ENCODE measurements at regions not wholly inside any gene's neighbourhood (a gene's known extent, or its start where the extent isn't known, plus 50 kb on each side); places are given as distances from the start of the nearest gene placed in this dataset.

DNA sequence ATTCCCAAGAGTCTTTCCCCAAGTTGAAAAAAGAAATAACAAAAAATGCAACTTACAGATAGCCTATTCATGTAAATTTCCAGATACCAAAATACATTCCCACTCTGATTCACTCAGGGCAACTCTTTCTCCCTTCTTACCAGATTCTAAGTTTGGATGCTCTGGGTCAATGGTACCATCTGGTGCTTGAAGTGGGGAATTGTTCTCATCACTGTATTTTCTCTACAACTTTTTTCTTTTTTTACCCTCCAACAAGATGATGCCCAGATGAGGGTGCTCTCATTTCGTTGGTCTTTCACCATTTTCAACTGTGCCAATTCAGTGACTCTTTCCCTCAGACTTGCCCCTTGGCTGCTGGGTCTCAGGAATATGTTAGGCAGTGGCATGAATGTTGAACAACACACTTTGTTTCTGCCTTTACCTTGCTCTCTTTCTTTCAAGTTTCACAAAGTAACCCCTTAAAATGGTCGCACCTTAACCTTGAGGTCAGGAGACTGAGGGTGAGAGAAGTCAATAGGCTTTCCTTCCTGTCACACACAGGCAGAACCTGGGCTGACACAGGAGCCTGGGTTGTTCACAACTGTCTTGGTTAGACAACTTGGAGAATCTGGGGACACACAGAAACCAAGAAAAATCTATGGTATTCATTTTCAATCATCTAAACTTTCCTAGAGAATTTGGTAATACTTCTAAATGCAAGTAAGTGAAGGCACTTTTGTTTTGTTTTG is 330.7 kb upstream of the SLCO3A1 start:
- H3K27me3 ChIP-seq (ENCODE audit: control insufficient read depth, insufficient read depth), result no peaks in the 10 kb centered on the region
- DNase-seq (no peak), ATAC-seq (peak in 1 of 2 donors; percentile 55)
- intact Hi-C loops (cut with DNase I), result loop anchor here (5.0 kb wide), 2 partner anchors 215 to 220 kb away; no protein-coding TSS in a partner anchor
- WGBS, result 55% methylated on average over 2 of the region's 2 CpGs
- no peaks in the 10 kb centered on the region for H3K9me3 ChIP-seq (ENCODE audit: control insufficient read depth, low read length)
- no peak overlapping the region for H3K4me3 ChIP-seq (ENCODE audit: low read length)
- no peaks in the 10 kb centered on the region for H3K4me1 ChIP-seq (ENCODE audit: control insufficient read depth, insufficient read depth, low read length)
- no peak overlapping the region for H3K27ac ChIP-seq (ENCODE audit: low read length)

DNA sequence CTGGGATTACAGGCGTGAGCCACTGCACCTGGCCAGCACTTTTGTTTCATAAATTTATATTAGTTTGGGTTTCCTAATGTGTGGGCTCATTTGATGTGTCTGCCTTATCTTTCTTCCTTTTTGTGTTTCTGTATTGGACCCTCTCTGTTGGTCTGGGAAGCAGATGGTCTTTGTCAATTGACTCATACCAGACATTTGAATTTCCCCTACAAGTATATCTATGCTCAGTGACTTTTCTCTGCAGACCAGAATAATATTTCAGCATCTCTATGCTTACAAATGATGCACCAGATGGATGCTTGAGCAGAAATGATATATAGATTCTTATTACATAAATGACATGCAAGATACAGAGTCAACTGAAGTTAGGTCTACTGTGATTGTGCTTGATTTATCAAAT is 329.9 kb upstream of the SLCO3A1 start:
- ATAC-seq (no peak), DNase-seq (no peak)
- Histone ChIP-seq H3K9me3 (ENCODE audit: control insufficient read depth, low read length) (no peaks in the 10 kb centered on the region), H3K4me1 (ENCODE audit: control insufficient read depth, insufficient read depth, low read length) (no peaks in the 10 kb centered on the region), H3K27ac (ENCODE audit: low read length) (no peak overlapping the region), H3K4me3 (ENCODE audit: low read length) (no peak overlapping the region), H3K27me3 (ENCODE audit: control insufficient read depth, insufficient read depth) (no peaks in the 10 kb centered on the region)
- intact Hi-C loops (cut with DNase I), result loop anchor here (5.0 kb wide), 2 partner anchors 216 to 221 kb away; no protein-coding TSS in a partner anchor
- WGBS, result 84% methylated on average over 1 of the region's 1 CpG

DNA sequence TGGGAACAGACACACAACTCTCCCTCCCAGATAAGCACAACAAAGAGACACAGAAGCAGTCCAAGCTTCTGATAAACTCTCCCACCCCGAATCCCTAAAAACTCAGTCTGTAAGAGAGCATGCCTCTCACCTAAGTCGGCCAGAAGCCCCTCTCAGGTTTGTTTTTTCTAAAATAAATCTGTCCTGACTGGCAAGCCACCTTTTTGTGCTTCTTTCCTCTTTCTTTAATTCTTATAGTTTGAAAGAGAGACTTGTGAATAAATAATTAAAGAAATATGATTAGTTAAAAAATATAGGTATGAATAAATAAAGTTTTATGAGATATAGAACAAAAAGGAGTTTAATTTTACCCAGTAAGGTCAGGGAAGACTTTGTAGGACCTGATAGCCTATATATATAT is 329.0 kb upstream of the SLCO3A1 start:
- 67% methylated on average over 2 of the region's 2 CpGs for WGBS
- H3K27ac ChIP-seq (ENCODE audit: low read length), result no peak overlapping the region
- H3K9me3 ChIP-seq (ENCODE audit: control insufficient read depth, low read length), result no peaks in the 10 kb centered on the region
- intact Hi-C loops (cut with DNase I), result loop anchor here (5.0 kb wide), 2 partner anchors 217 to 222 kb away; no protein-coding TSS in a partner anchor
- H3K4me3 ChIP-seq (ENCODE audit: low read length), result no peak overlapping the region
- ATAC-seq, result no peak
- no peaks in the 10 kb centered on the region for H3K27me3 ChIP-seq (ENCODE audit: control insufficient read depth, insufficient read depth)
- no peak for DNase-seq
- H3K4me1 ChIP-seq (ENCODE audit: control insufficient read depth, insufficient read depth, low read length), result no peaks in the 10 kb centered on the region

DNA sequence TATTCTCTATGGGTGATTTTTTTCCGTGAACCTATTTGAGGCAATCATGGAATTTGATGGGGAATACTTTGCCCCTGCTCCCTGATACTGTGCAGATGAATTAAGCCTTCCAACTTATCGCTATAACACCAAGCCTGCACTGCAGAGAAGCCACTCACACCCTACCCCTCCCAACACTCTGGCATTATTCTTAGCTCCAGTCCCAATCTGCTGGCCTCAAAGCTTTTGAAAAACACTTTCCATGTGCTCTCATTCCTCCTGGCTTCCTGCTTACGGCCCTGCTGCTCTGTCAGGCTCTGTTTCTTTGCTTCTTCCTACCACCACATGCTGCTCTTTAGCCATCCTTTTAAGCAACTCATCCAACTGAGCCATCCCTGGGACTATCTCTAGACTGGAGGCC is 327.8 kb upstream of the SLCO3A1 start:
- intact Hi-C loops (cut with DNase I), result no loop called here
- peak overlapping the region; percentile 82 for H3K27ac ChIP-seq (ENCODE audit: low read length)

DNA sequence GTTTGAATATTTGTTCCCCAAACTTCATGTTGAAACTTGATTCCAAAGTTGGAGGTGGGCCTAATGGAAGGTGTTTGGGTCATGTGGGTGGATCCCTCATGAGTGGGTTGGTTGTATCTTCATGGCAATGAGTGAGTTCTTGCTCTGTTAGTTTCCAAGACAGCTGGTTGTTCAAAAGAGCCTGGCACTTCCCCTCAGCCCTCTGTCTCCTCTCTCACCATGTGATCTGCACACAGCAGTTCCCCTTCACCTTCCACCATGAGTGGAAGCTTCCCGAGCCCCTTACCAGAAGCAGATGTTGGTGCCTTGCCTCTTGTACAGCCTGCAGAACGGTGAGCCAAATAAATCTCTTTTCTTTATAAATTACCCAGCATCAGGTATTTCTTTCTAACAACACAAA is 327.1 kb upstream of the SLCO3A1 start:
- Histone ChIP-seq H3K4me3 (ENCODE audit: low read length) (no peak overlapping the region), H3K4me1 (ENCODE audit: control insufficient read depth, insufficient read depth, low read length) (no peaks in the 10 kb centered on the region), H3K27ac (ENCODE audit: low read length) (no peak overlapping the region), H3K9me3 (ENCODE audit: control insufficient read depth, low read length) (no peaks in the 10 kb centered on the region), H3K27me3 (ENCODE audit: control insufficient read depth, insufficient read depth) (no peaks in the 10 kb centered on the region)
- ATAC-seq, result no peak
- WGBS, result 77% methylated on average over 2 of the region's 2 CpGs
- intact Hi-C loops (cut with DNase I), result no loop called here
- DNase-seq, result no peak

More for the DNA sequence above, 327.8 kb upstream of the SLCO3A1 start:
- WGBS, result 58% methylated on average over 3 of the region's 3 CpGs
- no peak for DNase-seq
- H3K4me1 ChIP-seq (ENCODE audit: control insufficient read depth, insufficient read depth, low read length), result no peaks in the 10 kb centered on the region
- ATAC-seq, result peak; percentile 61 to 82
- no peaks in the 10 kb centered on the region for H3K27me3 ChIP-seq (ENCODE audit: control insufficient read depth, insufficient read depth)
- H3K4me3 ChIP-seq (ENCODE audit: low read length), result no peak overlapping the region
- no peaks in the 10 kb centered on the region for H3K9me3 ChIP-seq (ENCODE audit: control insufficient read depth, low read length)

DNA sequence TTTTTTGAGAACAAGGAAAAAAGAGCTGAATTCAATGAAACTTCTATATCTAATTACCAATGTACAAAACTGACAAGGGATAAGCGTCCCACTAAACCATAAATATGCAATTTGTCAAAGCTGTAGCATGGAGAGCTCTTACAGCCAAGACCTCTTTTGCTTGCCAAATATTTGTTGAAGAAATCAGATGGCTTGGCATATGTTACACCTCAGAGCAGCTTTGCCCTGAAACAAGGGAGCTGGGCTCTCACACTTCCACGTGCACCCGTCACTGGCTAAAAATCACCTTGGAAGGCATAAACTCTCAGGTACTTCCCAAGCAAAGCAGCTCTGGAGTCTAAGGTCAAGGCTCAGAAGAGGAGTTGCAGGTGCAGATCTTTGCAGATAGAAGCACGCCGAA is 324.7 kb upstream of the SLCO3A1 start:
- DNase-seq (no peak), ATAC-seq (no peak)
- 69% methylated on average over 5 of the region's 5 CpGs for WGBS
- no peak overlapping the region for H3K4me3 ChIP-seq (ENCODE audit: low read length)
- no peaks in the 10 kb centered on the region for H3K27me3 ChIP-seq (ENCODE audit: control insufficient read depth, insufficient read depth)
- H3K27ac ChIP-seq (ENCODE audit: low read length), result no peak overlapping the region
- intact Hi-C loops (cut with DNase I), result no loop called here
- H3K4me1 ChIP-seq (ENCODE audit: control insufficient read depth, insufficient read depth, low read length), result no peaks in the 10 kb centered on the region
- H3K9me3 ChIP-seq (ENCODE audit: control insufficient read depth, low read length), result no peaks in the 10 kb centered on the region

DNA sequence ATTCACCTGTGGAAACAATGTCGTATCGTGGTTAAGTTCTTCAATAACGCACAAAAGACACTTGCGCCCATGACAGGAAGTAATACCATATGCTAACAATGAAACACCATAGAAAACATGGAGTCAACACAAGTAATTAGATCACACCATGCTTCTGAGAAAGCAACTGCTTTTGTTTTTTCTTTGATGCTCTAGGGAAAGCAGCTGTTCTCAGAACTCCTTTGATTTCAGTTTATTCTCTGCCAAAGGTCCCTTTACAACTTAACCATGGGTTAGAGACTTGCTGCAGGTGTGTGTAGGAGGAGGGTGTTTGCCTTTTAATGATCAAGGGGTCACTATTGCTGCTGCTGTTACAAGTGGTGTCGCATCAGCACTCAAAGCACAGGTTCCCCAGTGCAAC is 324.0 kb upstream of the SLCO3A1 start:
- WGBS, result 89% methylated on average over 5 of the region's 5 CpGs
- Histone ChIP-seq H3K4me3 (ENCODE audit: low read length) (no peak overlapping the region), H3K27ac (ENCODE audit: low read length) (no peak overlapping the region), H3K4me1 (ENCODE audit: control insufficient read depth, insufficient read depth, low read length) (no peaks in the 10 kb centered on the region), H3K9me3 (ENCODE audit: control insufficient read depth, low read length) (no peaks in the 10 kb centered on the region), H3K27me3 (ENCODE audit: control insufficient read depth, insufficient read depth) (no peaks in the 10 kb centered on the region)
- intact Hi-C loops (cut with DNase I), result no loop called here
- ATAC-seq (no peak), DNase-seq (no peak)

DNA sequence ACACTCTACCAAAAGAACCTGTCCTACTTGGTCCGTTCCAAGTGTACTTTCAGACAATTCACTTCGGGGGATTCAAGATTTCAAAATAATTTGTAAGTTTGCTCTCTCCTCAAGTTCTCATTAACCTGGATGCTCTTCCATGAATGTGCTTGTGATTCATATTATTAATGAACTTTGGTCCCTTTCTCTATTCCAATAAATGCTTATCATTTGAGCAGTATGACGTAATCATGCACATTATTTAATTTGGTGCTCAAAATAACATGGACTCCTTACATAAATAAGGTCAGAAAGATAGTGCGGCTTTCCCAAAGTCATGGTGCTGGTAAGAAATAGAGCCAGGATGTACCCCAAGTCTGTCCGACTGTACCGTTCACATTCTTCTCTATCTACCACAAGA is 323.2 kb upstream of the SLCO3A1 start:
- H3K27me3 ChIP-seq (ENCODE audit: control insufficient read depth, insufficient read depth), result no peaks in the 10 kb centered on the region
- no peak for DNase-seq
- WGBS, result 80% methylated on average over 6 of the region's 6 CpGs
- no peak overlapping the region for H3K27ac ChIP-seq (ENCODE audit: low read length)
- no peak overlapping the region for H3K4me3 ChIP-seq (ENCODE audit: low read length)
- ATAC-seq, result no peak
- H3K4me1 ChIP-seq (ENCODE audit: control insufficient read depth, insufficient read depth, low read length), result no peaks in the 10 kb centered on the region
- intact Hi-C loops (cut with DNase I), result no loop called here
- H3K9me3 ChIP-seq (ENCODE audit: control insufficient read depth, low read length), result no peaks in the 10 kb centered on the region

DNA sequence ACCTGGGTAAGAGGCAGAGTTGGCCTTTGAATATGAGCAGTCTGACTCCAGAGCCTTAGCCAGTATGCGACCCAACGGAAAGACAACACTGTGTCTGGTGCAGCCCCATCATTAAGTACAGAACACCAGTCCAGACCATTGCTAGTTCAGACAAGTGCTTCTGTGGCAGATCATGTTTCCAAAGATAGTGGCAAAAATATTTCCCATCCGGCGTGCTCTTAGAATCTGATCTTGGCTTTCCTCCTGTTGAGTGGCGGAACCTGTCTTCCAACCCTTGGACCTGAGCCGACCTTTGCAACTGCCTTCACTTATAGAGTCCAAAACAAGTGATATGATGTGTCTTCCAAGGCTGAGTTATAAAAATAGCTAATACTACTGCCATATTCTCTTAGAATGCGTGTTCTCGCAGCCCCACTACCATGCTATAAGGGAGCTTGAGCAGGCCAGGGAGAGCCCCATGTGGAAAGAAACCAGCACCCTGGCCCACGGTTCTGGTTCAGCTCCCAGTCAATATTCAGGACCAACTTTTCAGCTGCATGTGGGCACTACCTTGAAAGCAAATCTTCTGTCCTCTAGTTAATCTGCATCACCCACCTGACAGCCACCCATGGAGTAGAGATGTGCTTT is 322.4 kb upstream of the SLCO3A1 start:
- DNase-seq, result no peak
- 69% methylated on average over 9 of the region's 9 CpGs for WGBS

DNA sequence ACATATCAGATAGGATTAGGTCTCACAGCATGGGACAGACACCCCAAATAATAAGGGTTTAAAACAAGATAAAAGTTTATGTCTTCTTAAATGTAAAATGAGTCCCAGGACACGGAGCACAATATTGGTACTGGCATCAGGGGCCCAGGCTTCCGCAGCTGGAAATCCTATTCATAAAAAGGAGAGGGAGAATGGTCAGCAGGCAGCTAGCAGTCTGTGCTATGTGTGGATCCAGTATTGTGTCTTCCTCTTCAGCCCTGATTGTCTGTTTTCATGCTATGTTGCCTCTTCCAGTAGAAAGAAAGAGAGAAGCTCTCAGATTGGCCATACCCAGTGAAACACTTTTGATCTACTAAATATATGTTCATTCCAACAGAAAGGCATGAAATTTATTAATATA is 319.3 kb upstream of the SLCO3A1 start:
- DNase-seq, result no peak
- no peaks in the 10 kb centered on the region for H3K27me3 ChIP-seq (ENCODE audit: control insufficient read depth, insufficient read depth)
- H3K27ac ChIP-seq (ENCODE audit: low read length), result no peak overlapping the region
- ATAC-seq, result no peak
- WGBS, result 92% methylated on average over 2 of the region's 2 CpGs
- no peaks in the 10 kb centered on the region for H3K9me3 ChIP-seq (ENCODE audit: control insufficient read depth, low read length)
- H3K4me3 ChIP-seq (ENCODE audit: low read length), result no peak overlapping the region
- intact Hi-C loops (cut with DNase I), result no loop called here
- peaks cover 3% of the 10 kb centered on the region for H3K4me1 ChIP-seq (ENCODE audit: control insufficient read depth, insufficient read depth, low read length)

More for the DNA sequence above, 322.4 kb upstream of the SLCO3A1 start:
- Histone ChIP-seq H3K27ac (ENCODE audit: low read length) (peak overlapping the region; percentile 25), H3K4me1 (ENCODE audit: control insufficient read depth, insufficient read depth, low read length) (peaks cover 3% of the 10 kb centered on the region), H3K4me3 (ENCODE audit: low read length) (no peak overlapping the region), H3K9me3 (ENCODE audit: control insufficient read depth, low read length) (no peaks in the 10 kb centered on the region), H3K27me3 (ENCODE audit: control insufficient read depth, insufficient read depth) (no peaks in the 10 kb centered on the region)
- ATAC-seq, result peak; percentile 56 to 82
- intact Hi-C loops (cut with DNase I), result no loop called here

DNA sequence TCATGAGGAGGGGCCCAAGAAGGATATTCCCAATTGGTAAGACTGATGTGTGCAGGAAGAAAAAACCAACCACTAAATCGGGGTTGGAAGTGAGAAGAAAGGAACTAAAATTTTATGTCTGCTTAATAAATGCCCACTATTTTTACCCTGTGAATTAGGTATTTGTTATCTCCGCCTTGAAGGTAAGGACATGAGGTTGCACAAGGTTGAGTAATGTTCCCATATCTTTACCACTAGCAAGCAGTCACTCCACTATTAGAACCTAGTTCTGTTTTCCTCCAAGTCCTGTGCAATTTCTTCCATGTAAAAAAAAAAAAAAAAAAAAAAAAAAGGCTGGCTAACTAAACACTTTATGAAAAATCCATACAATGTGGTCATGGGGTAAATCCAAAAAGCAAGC is 318.5 kb upstream of the SLCO3A1 start:
- intact Hi-C loops (cut with DNase I), result no loop called here
- H3K27ac ChIP-seq (ENCODE audit: low read length), result no peak overlapping the region

More for the DNA sequence above, 318.5 kb upstream of the SLCO3A1 start:
- DNase-seq (no peak), ATAC-seq (no peak)
- H3K4me3 ChIP-seq (ENCODE audit: low read length), result no peak overlapping the region
- 89% methylated on average over 2 of the region's 2 CpGs for WGBS
- H3K4me1 ChIP-seq (ENCODE audit: control insufficient read depth, insufficient read depth, low read length), result peaks cover 3% of the 10 kb centered on the region
- no peaks in the 10 kb centered on the region for H3K9me3 ChIP-seq (ENCODE audit: control insufficient read depth, low read length)
- no peaks in the 10 kb centered on the region for H3K27me3 ChIP-seq (ENCODE audit: control insufficient read depth, insufficient read depth)
